A673 (cell line): ENCODE measurements at regions not wholly inside any gene's neighbourhood (a gene's known extent, or its start where the extent isn't known, plus 50 kb on each side); places are given as distances from the start of the nearest gene placed in this dataset.

Source experiments
- BruUV-seq: library from RNA; stranded (reverse); fragments of 400-500 nt; replicated peaks from 2 replicates; lab custom pipeline; 2021; lab: Mats Ljungman, UMichigan
- CTCF ChIA-PET: fragments of 300-600 bp; sonication (Branson Sonifier 250); formaldehyde crosslinking; loops from one replicate; lab custom pipeline; 2022; ENCODE audit warnings: antibody characterized with exemption; lab: Charles Lee
- POLR2A ChIA-PET: fragments of 300-600 bp; sonication (Branson Sonifier 250); formaldehyde crosslinking; loops from one replicate; lab custom pipeline; 2022; ENCODE audit warnings: antibody characterized with exemption; ENCODE audit not compliant: low non-redundant PET; lab: Charles Lee
- DNase-seq: peaks from one replicate; pipeline ENCODE4 v3.0.0-alpha.2; 2015; ENCODE audit warnings: low spot score
- H3K27ac ChIP-seq: fragments of 200-600 bp; sonication (generic); 2 replicates; pipeline ENCODE4 v1.5.1; 2016; ENCODE audit warnings: mixed run types, low read depth, mild to moderate bottlenecking, mixed read lengths, antibody characterized with exemption, low read length; ENCODE audit not compliant: poor library complexity, severe bottlenecking
- H3K27me3 ChIP-seq: fragments of 200-600 bp; sonication (generic); replicated peaks from 2 replicates; pipeline ENCODE4 v1.6.1; 2017; ENCODE audit warnings: mixed run types, low read depth, mild to moderate bottlenecking, mixed read lengths, antibody characterized with exemption, low read length; ENCODE audit not compliant: insufficient read depth, poor library complexity
- H3K36me3 ChIP-seq: fragments of 200-600 bp; sonication (generic); 2 replicates; pipeline ENCODE4 v1.6.1; 2016; ENCODE audit warnings: mixed run types, mild to moderate bottlenecking, mixed read lengths, antibody characterized with exemption, low read length; ENCODE audit not compliant: insufficient read depth, poor library complexity, severe bottlenecking
- H3K4me1 ChIP-seq: fragments of 200-600 bp; sonication (generic); 2 replicates; pipeline ENCODE4 v1.6.1; 2017; ENCODE audit warnings: mixed run types, mild to moderate bottlenecking, mixed read lengths, antibody characterized with exemption, low read length; ENCODE audit not compliant: insufficient read depth, poor library complexity, severe bottlenecking
- H3K4me3 ChIP-seq: fragments of 200-600 bp; sonication (generic); 2 replicates; pipeline ENCODE4 v1.5.1; 2016; ENCODE audit warnings: low read depth, mixed run types, mild to moderate bottlenecking, mixed read lengths, low read length; ENCODE audit not compliant: poor library complexity, severe bottlenecking
- H3K9me3 ChIP-seq: fragments of 200-600 bp; sonication (generic); 2 replicates; pipeline ENCODE4 v1.6.1; 2016; ENCODE audit warnings: mixed run types, low read depth, mild to moderate bottlenecking, mixed read lengths, antibody characterized with exemption, low read length; ENCODE audit not compliant: poor library complexity, severe bottlenecking
- EZH2 ChIP-seq: fragments of 200-600 bp; sonication (generic); IDR thresholded peaks from 2 replicates; pipeline ENCODE4 v1.6.1; 2017; ENCODE audit warnings: borderline replicate concordance, low read depth, mild to moderate bottlenecking, mixed read lengths, antibody characterized with exemption, low read length; ENCODE audit not compliant: poor library complexity, severe bottlenecking
- intact Hi-C: fragments of 100-400 bp; cut with micrococcal nuclease; formaldehyde crosslinking; loops from one replicate; pipeline ENCODE4 v1.10.0; 2022; ENCODE audit not compliant: unreplicated experiment
- TF ChIP-seq, protein P1 (sequence below): fragments of 300-800, 200-600 bp; sonication (generic); conservative IDR thresholded peaks from 2 replicates; pipeline ENCODE4 v1.5.1; 2017; ENCODE audit warnings: low read depth, mild to moderate bottlenecking, antibody characterized with exemption, low read length, moderate library complexity, mixed read lengths

DNA sequence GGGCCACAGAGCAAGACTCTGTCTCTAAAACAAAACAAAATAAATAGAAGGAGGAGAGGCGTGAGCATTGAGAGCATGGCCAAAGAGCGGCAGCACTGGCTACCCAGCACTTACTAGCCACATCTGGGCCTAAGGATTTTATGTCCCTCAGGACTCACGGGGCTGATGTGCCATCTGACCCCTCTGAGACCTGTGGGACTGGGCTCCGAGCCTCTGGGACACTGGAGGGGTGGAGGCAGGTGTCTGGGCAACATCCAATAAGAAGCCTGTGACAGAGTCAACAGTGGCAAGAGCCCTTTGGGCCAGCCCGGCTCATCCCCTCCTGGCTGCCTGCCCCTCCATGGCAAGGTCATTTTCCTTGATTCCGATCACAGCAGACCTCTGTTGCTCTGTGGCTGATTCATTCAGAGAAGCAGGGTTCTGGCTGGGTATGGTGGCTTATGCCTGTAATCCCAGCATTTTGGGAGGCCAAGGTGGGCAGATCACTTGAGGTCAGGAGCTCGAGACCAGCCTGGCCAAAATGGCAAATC, 60.7 kb downstream of the RRM2 start:
- POLR2A ChIA-PET: no interaction called here
- CTCF ChIA-PET: no interaction called here
- no TSS peak for BruUV-seq
- TF ChIP-seq, protein P1, sequence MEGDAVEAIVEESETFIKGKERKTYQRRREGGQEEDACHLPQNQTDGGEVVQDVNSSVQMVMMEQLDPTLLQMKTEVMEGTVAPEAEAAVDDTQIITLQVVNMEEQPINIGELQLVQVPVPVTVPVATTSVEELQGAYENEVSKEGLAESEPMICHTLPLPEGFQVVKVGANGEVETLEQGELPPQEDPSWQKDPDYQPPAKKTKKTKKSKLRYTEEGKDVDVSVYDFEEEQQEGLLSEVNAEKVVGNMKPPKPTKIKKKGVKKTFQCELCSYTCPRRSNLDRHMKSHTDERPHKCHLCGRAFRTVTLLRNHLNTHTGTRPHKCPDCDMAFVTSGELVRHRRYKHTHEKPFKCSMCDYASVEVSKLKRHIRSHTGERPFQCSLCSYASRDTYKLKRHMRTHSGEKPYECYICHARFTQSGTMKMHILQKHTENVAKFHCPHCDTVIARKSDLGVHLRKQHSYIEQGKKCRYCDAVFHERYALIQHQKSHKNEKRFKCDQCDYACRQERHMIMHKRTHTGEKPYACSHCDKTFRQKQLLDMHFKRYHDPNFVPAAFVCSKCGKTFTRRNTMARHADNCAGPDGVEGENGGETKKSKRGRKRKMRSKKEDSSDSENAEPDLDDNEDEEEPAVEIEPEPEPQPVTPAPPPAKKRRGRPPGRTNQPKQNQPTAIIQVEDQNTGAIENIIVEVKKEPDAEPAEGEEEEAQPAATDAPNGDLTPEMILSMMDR: no peak
- no peak for TF ChIP-seq EZH2
- Histone ChIP-seq H3K36me3 (no peaks in the 10 kb centered on the region), H3K9me3 (no peaks in the 10 kb centered on the region), H3K4me1 (no peaks in the 10 kb centered on the region), H3K27me3 (no peaks in the 10 kb centered on the region), H3K27ac (no peak overlapping the region), H3K4me3 (no peak overlapping the region)
- DNase-seq: no peak
- intact Hi-C loops: no loop called here

DNA sequence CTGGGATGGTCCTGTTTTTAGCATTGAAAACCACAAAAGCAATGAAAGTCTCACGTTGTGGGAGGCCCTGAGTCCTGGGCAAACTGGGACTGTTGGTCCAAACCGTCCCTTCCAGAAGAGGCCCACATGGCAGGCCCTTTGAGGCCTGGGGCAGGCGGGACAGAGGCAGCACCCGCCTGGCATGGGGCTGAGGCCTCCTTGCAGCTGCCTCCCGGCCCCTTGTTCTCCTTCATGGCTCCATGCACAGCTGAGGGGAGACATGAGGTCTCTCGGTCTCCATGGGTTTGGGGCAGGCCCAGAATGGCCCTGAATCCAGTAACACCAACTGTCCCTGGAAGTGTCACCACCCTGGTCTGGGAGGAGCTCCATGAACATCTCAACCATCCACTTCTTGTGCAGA, 61.9 kb downstream of the RRM2 start:
- BruUV-seq: no TSS peak
- H3K27me3 ChIP-seq: no peaks in the 10 kb centered on the region
- H3K27ac ChIP-seq: no peak overlapping the region
- H3K9me3 ChIP-seq: no peaks in the 10 kb centered on the region
- TF ChIP-seq EZH2: no peak
- TF ChIP-seq, protein P1: no peak
- no peak for DNase-seq
- intact Hi-C loops: no loop called here
- H3K4me3 ChIP-seq: no peak overlapping the region
- POLR2A ChIA-PET: interaction anchor here (0.8 kb wide), 1 partner anchor 24 kb away, joined by 5 read pairs; no protein-coding TSS in a partner anchor
- CTCF ChIA-PET: no interaction called here
- no peaks in the 10 kb centered on the region for H3K36me3 ChIP-seq
- H3K4me1 ChIP-seq: no peaks in the 10 kb centered on the region

GRCh38 chr2:10185046-10185445, 62.5 kb downstream of the RRM2 start:
- Histone ChIP-seq H3K27me3 (no peaks in the 10 kb centered on the region), H3K4me1 (no peaks in the 10 kb centered on the region), H3K9me3 (no peaks in the 10 kb centered on the region), H3K27ac (no peak overlapping the region), H3K36me3 (no peaks in the 10 kb centered on the region), H3K4me3 (no peak overlapping the region)
- DNase-seq: no peak
- CTCF ChIA-PET: no interaction called here
- BruUV-seq: no TSS peak
- TF ChIP-seq, protein P1: no peak
- POLR2A ChIA-PET: no interaction called here
- intact Hi-C loops: no loop called here
